Neuronal stem cell (in vitro differentiated cells): ENCODE measurements at regions not wholly inside any gene's neighbourhood (a gene's known extent, or its start where the extent isn't known, plus 50 kb on each side); places are given as distances from the start of the nearest gene placed in this dataset.
"Not testable (repeated sequence)": the region's sequence is repeated elsewhere in the genome, so short reads cannot be mapped to it uniquely, and the experiment has no call there.

Source experiments
- DNase-seq: peaks from one replicate; pipeline ENCODE4 v3.0.0-alpha.2; 2013; ENCODE audit warnings: low spot score
- H2AFZ ChIP-seq: one replicate; pipeline ENCODE4 v1.6.1; 2013; ENCODE audit warnings: mild to moderate bottlenecking, low read length, inconsistent platforms
- H2AK5ac ChIP-seq: 2 replicates; pipeline ENCODE4 v1.6.1; 2013; ENCODE audit warnings: low read depth, mild to moderate bottlenecking, inconsistent platforms, low read length, moderate library complexity, mixed read lengths
- H2BK120ac ChIP-seq: 2 replicates; pipeline ENCODE4 v1.6.1; 2013; ENCODE audit warnings: low read depth, mild to moderate bottlenecking, inconsistent platforms, low read length, moderate library complexity, mixed read lengths
- H2BK12ac ChIP-seq: one replicate; pipeline ENCODE4 v1.6.1; 2013; ENCODE audit warnings: low read length, inconsistent platforms
- H2BK15ac ChIP-seq: 2 replicates; pipeline ENCODE4 v1.6.1; 2013; ENCODE audit warnings: mild to moderate bottlenecking, low read length, inconsistent platforms, mixed read lengths
- H2BK5ac ChIP-seq: one replicate; pipeline ENCODE4 v1.6.1; 2013; ENCODE audit warnings: inconsistent platforms, mild to moderate bottlenecking, low read length, moderate library complexity
- H3K14ac ChIP-seq: one replicate; pipeline ENCODE4 v1.6.1; 2013; ENCODE audit warnings: low read length, inconsistent platforms
- H3K18ac ChIP-seq: 2 replicates; pipeline ENCODE4 v1.6.1; 2013; ENCODE audit warnings: low read length, inconsistent platforms
- H3K23ac ChIP-seq: 2 replicates; pipeline ENCODE4 v1.6.1; 2013; ENCODE audit warnings: low read depth, mild to moderate bottlenecking, mixed read lengths, low read length, inconsistent platforms; ENCODE audit not compliant: poor library complexity
- H3K27ac ChIP-seq: replicated peaks from 3 replicates; pipeline ENCODE4 v1.5.1; 2013; ENCODE audit warnings: low read length, inconsistent platforms
- H3K27me3 ChIP-seq, 3 experiments: 2 replicates each; pipeline ENCODE4 v1.6.1; 2013; ENCODE audit warnings: low read length in 3 of 3, mild to moderate bottlenecking in 2 of 3, inconsistent platforms in 1 of 3, low read depth in 1 of 3, mixed read lengths in 1 of 3, moderate library complexity in 1 of 3; ENCODE audit not compliant: control insufficient read depth in 3 of 3, insufficient read depth in 3 of 3
- H3K36me3 ChIP-seq, 2 donors: replicated peaks in 1 of 2; 2 replicates each; pipeline ENCODE4 v1.6.1; 2013; ENCODE audit warnings: low read length in 2 of 2; ENCODE audit not compliant: control insufficient read depth in 2 of 2, insufficient read depth in 2 of 2
- H3K4ac ChIP-seq: 2 replicates; pipeline ENCODE4 v1.6.1; 2013; ENCODE audit warnings: inconsistent platforms, mild to moderate bottlenecking, low read length, moderate library complexity
- H3K4me1 ChIP-seq, 2 donors: 1 replicate in 1 of 2; 2 replicates in 1 of 2; pipeline ENCODE4 v1.6.1; 2013; ENCODE audit warnings: low read length in 2 of 2, low read depth in 1 of 2; ENCODE audit not compliant: control insufficient read depth in 2 of 2, insufficient read depth in 1 of 2
- H3K4me2 ChIP-seq: one replicate; pipeline ENCODE4 v1.6.1; 2013; ENCODE audit warnings: mild to moderate bottlenecking, low read length, inconsistent platforms; ENCODE audit not compliant: insufficient read depth, poor library complexity, severe bottlenecking
- H3K4me3 ChIP-seq, 2 donors: 2 replicates each; pipeline ENCODE4 v1.5.1; 2013; ENCODE audit warnings: low read length in 2 of 2, mild to moderate bottlenecking in 2 of 2, inconsistent platforms in 1 of 2, moderate library complexity in 1 of 2
- H3K79me1 ChIP-seq: one replicate; pipeline ENCODE4 v1.6.1; 2013; ENCODE audit warnings: low read depth, mild to moderate bottlenecking, inconsistent platforms, low read length, moderate library complexity
- H3K9ac ChIP-seq: one replicate; pipeline ENCODE4 v1.6.1; 2013; ENCODE audit warnings: mild to moderate bottlenecking, low read depth, low read length, inconsistent platforms; ENCODE audit not compliant: poor library complexity
- H3K9me3 ChIP-seq, 2 donors: replicated peaks in 1 of 2; 2 replicates each; pipeline versions ENCODE3 to v1.6.1; 2013; ENCODE audit warnings: low read length in 2 of 2, mild to moderate bottlenecking in 2 of 2, inconsistent platforms in 1 of 2, low read depth in 1 of 2, mixed read lengths in 1 of 2, moderate library complexity in 1 of 2; ENCODE audit not compliant: control insufficient read depth in 2 of 2, insufficient read depth in 1 of 2
- H4K8ac ChIP-seq: one replicate; pipeline ENCODE4 v1.6.1; 2013; ENCODE audit warnings: low read depth, mild to moderate bottlenecking, inconsistent platforms, low read length, moderate library complexity
- H4K91ac ChIP-seq: one replicate; pipeline ENCODE4 v1.6.1; 2013; ENCODE audit warnings: low read length, low read depth, mild to moderate bottlenecking, inconsistent platforms; ENCODE audit not compliant: poor library complexity
- WGBS, 2 donors: extraction: QIAGEN DNeasy Blood & Tissue Kit; methylation state at CpG; one replicate each; pipeline ENCODE4 v1.1.7; 2013; ENCODE audit warnings: missing lambda C conversion rate in 2 of 2, mixed read lengths in 1 of 2; ENCODE audit not compliant: insufficient read length in 2 of 2, insufficient replicate concordance in 1 of 2; ENCODE audit errors: extremely low coverage in 2 of 2; 5-methylcytosine and 5-hydroxymethylcytosine counted together

DNA sequence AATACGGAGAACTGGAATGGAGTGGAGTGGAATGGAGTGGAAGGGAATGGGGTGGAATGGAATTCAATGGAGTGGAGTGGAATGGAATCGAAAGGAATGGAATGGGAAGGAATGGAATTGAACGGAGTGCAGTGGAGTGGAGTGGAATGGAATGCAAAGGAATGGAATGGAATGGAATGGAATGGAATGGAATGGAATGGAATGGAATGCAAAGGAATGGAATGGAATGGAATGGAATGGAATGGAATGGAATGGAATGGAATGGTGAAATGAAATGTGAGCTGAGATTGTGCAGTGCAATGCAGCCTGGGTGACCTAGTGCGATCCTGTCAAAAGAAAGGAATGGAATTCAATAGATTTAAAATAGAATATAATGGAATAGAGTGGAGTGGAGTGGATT, 357.3 kb upstream of the WSB1 start:
- H3K23ac ChIP-seq, H3K4me1 ChIP-seq, H3K9me3 ChIP-seq, H3K27ac ChIP-seq, H3K18ac ChIP-seq, H2BK12ac ChIP-seq, H2AFZ ChIP-seq, H3K4ac ChIP-seq, H2AK5ac ChIP-seq, H4K8ac ChIP-seq, H3K79me1 ChIP-seq, H3K9ac ChIP-seq, H2BK120ac ChIP-seq, H2BK5ac ChIP-seq, H4K91ac ChIP-seq, H3K4me3 ChIP-seq, DNase-seq, H3K4me2 ChIP-seq, H3K27me3 ChIP-seq, H3K14ac ChIP-seq, H3K36me3 ChIP-seq, H2BK15ac ChIP-seq: not testable (repeated sequence)
- WGBS, 2 donors = 100% methylated on average over 3 of the region's 4 CpGs

DNA sequence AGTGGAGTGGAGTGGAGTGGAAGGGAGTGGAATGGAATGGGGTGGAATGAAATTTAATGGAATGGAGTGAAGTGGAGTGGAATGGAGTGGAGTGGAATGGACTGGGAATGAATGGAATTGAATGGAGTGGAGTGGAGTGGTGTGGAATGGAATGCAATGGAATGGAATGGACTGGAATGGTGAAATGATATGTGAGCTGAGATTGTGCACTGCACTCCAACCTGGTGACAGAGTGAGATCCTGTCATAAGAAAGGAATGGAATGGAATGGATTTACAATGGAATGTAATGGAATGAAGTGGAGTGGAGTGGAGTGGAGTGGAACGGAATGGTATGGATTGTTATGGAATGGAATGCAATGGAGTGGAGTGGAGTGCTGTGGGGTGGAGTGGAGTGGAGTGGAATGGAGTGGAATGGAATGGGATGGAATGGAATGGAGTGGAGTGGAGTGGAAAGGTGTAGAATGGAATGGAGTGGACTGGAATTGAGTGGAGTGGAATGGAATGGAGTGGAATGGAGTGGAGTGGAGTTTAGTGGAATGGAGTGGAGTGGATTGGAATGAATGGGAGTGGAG, 356.1 kb upstream of the WSB1 start:
- H2BK5ac ChIP-seq, H2BK15ac ChIP-seq, H2AFZ ChIP-seq, H3K4me3 ChIP-seq, H3K4me2 ChIP-seq, H3K9ac ChIP-seq, H3K23ac ChIP-seq, H3K4me1 ChIP-seq, H2BK120ac ChIP-seq, H3K27me3 ChIP-seq, H2BK12ac ChIP-seq, H2AK5ac ChIP-seq, H3K18ac ChIP-seq, DNase-seq, H3K27ac ChIP-seq, H4K8ac ChIP-seq, H3K36me3 ChIP-seq, H3K4ac ChIP-seq, H3K79me1 ChIP-seq, H3K9me3 ChIP-seq, H3K14ac ChIP-seq, H4K91ac ChIP-seq: not testable (repeated sequence)
- WGBS, 2 donors = 100% methylated on average over 1 of the region's 1 CpG

DNA sequence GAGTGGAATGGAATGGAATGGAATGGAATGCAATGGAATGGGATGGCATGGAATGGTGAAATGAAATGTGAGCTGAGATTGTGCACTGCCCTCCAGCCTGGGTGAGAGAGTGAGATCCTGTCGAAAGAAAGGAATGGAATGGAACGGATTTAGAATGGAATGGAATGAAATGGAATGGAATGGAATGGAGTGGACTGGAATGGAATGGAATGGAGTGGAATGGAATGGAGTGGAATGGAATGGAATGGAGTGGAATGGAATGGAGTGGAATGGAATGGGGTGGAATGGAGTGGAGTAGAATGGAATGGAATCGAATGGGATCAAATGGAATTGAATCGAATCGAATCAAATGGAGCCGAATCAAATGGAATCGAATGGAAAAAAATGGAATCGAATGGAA, 354.2 kb upstream of the WSB1 start:
- H3K18ac ChIP-seq, H2BK5ac ChIP-seq, H2BK15ac ChIP-seq, H4K91ac ChIP-seq, H2BK12ac ChIP-seq, DNase-seq, H3K79me1 ChIP-seq, H3K4me3 ChIP-seq, H3K27me3 ChIP-seq, H4K8ac ChIP-seq, H2AK5ac ChIP-seq, H3K23ac ChIP-seq, H3K14ac ChIP-seq, H3K4ac ChIP-seq, H3K9me3 ChIP-seq, H2BK120ac ChIP-seq, H3K9ac ChIP-seq, H3K4me2 ChIP-seq, H3K27ac ChIP-seq, H3K36me3 ChIP-seq, H2AFZ ChIP-seq, H3K4me1 ChIP-seq: not testable (repeated sequence)
- 100% methylated on average over 3 of the region's 8 CpGs; no CpG with 5 or more reads in 1 of the 2 donors for WGBS, 2 donors

GRCh38 chr17:26940587-26940986, 353.3 kb upstream of the WSB1 start:
- not testable (repeated sequence) for H3K4ac ChIP-seq, H3K9me3 ChIP-seq, DNase-seq, H2BK15ac ChIP-seq, H2AK5ac ChIP-seq, H3K79me1 ChIP-seq, H2BK5ac ChIP-seq, H4K91ac ChIP-seq, H3K18ac ChIP-seq, H2BK12ac ChIP-seq, H3K4me2 ChIP-seq, H3K27ac ChIP-seq, H3K23ac ChIP-seq, H3K9ac ChIP-seq, H2BK120ac ChIP-seq, H4K8ac ChIP-seq, H3K36me3 ChIP-seq, H3K27me3 ChIP-seq, H3K4me1 ChIP-seq, H3K14ac ChIP-seq, H2AFZ ChIP-seq, H3K4me3 ChIP-seq
- 84 to 88% methylated on average over 2 of the region's 2 CpGs for WGBS, 2 donors
